ENCODE measurements at regions not wholly inside any gene's neighbourhood (a gene's known extent, or its start where the extent isn't known, plus 50 kb on each side); places are given as distances from the start of the nearest gene placed in this dataset.

DNA sequence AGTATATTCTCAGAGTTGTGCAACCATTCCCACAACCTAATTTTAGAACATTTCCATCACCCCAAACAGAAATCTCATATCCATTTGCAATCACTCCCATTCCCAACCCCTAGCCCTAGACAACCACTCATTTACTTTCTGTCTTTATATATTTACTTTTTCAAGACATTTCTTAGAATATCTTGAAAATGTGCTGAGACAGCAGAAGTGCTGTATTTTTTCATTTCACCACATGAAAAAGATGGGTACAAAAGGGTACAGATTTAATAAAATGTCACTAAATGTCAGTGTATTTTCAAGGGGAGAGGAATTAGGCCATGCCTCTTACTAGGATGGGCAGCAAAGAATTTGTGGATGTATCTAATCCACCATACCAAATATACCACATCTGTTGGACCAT lies 51.6 kb upstream of the CCDC6 start:
- TF ChIP-seq, protein P1, sequence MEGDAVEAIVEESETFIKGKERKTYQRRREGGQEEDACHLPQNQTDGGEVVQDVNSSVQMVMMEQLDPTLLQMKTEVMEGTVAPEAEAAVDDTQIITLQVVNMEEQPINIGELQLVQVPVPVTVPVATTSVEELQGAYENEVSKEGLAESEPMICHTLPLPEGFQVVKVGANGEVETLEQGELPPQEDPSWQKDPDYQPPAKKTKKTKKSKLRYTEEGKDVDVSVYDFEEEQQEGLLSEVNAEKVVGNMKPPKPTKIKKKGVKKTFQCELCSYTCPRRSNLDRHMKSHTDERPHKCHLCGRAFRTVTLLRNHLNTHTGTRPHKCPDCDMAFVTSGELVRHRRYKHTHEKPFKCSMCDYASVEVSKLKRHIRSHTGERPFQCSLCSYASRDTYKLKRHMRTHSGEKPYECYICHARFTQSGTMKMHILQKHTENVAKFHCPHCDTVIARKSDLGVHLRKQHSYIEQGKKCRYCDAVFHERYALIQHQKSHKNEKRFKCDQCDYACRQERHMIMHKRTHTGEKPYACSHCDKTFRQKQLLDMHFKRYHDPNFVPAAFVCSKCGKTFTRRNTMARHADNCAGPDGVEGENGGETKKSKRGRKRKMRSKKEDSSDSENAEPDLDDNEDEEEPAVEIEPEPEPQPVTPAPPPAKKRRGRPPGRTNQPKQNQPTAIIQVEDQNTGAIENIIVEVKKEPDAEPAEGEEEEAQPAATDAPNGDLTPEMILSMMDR (conservative IDR thresholded peaks at IDR 0.05; ENCODE audit: low read length), result no peak
- no peak for TF ChIP-seq EZH2phosphoT487 (IDR thresholded peaks at IDR 0.05; ENCODE audit: borderline replicate concordance, low read depth, low read length)

All from OCI-LY7 (cell line).